AG04450 (cell line): ENCODE measurements at regions not wholly inside any gene's neighbourhood (a gene's known extent, or its start where the extent isn't known, plus 50 kb on each side); places are given as distances from the start of the nearest gene placed in this dataset.

ENCODE experiments used
- CTCF ChIA-PET: fragments of 300-600, 350-600 bp; formaldehyde crosslinking; extraction: SDS; loops from one replicate; lab custom pipeline; 2022; ENCODE audit warnings: antibody characterized with exemption, inconsistent platforms; lab: Charles Lee
- POLR2A ChIA-PET: fragments of 350-600 bp; formaldehyde crosslinking; extraction: SDS; loops from one replicate; lab custom pipeline; 2021; ENCODE audit warnings: antibody characterized with exemption, inconsistent platforms; lab: Yijun Ruan, JAX
- DNase-seq: peaks from one replicate; pipeline ENCODE4 v3.0.0-alpha.2; 2011; ENCODE audit warnings: low read depth, low spot score
- H3K27ac ChIP-seq: one replicate; pipeline ENCODE4 v1.5.1; 2012; ENCODE audit warnings: low read depth, low read length, control low read depth
- H3K27me3 ChIP-seq: one replicate; pipeline ENCODE4 v1.6.0; 2012; ENCODE audit warnings: low read length; ENCODE audit not compliant: control insufficient read depth, insufficient read depth
- H3K4me3 ChIP-seq: 2 replicates; pipeline ENCODE4 v1.5.1; 2011; ENCODE audit warnings: mild to moderate bottlenecking, low read depth, low read length, control low read depth
- H3K9me3 ChIP-seq: 2 replicates; pipeline ENCODE4 v1.5.1; 2012; ENCODE audit warnings: low read length; ENCODE audit not compliant: control insufficient read depth, insufficient read depth
- CTCF ChIP-seq: IDR thresholded peaks from 2 replicates; pipeline ENCODE4 v1.5.1; 2011; ENCODE audit warnings: low read depth, low read length, control low read depth, inconsistent platforms

GRCh38 chr4:164193676-164194075, 560.3 kb upstream of the SMIM31 start:
- Histone ChIP-seq H3K27me3 (no peaks in the 10 kb centered on the region), H3K9me3 (peaks cover 8% of the 10 kb centered on the region; the same call in 1 of the 2 replicates), H3K4me3 (no peak overlapping the region), H3K27ac (no peak overlapping the region)
- DNase-seq = no peak
- POLR2A ChIA-PET = no interaction called here
- no peak for TF ChIP-seq CTCF
- CTCF ChIA-PET = no interaction called here

DNA sequence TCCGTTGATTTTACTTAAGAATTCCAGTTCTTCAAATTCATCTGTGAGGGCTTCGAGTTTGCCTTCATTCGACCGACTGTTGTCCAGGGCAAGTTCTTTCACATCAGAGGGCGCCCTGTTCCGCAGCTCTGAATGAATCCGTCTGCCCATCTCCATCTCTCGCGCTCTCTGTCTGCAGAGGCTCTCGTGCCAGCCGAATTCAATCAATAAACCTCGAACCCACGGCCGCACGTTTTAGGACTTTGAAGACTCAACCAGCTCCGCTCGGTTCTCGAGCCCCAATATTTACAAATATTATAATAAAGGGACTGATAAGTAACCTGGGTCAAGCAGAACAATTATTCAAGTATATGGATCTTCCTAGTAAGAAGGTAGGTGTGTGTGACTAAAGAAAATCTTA, 556.4 kb upstream of the SMIM31 start:
- H3K27me3 ChIP-seq = no peaks in the 10 kb centered on the region
- H3K27ac ChIP-seq = no peak overlapping the region
- no peak for DNase-seq
- peaks cover 8% of the 10 kb centered on the region; the same call in 1 of the 2 replicates for H3K9me3 ChIP-seq
- CTCF ChIA-PET = no interaction called here
- H3K4me3 ChIP-seq = no peak overlapping the region
- no peak for TF ChIP-seq CTCF
- POLR2A ChIA-PET = no interaction called here

DNA sequence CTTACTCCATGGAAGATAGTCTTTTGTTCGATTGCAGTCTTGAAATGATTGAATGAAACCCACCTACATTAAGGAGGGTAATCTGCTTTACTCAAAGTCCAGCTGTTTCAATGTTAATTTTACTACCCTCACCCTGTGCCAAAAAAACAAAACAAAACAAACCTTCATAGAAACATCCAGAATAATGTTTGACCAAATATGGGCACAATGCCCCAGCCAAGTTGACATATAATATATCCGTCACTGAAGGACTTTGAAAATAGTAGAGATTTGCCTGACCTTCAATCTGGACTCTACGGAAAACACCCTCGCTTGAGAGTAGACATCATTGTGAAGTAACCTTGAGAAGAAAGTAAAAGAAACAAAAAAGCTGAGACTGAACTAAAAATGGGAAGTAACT, 550.5 kb upstream of the SMIM31 start:
- DNase-seq = no peak
- Histone ChIP-seq H3K9me3 (peaks cover 4% of the 10 kb centered on the region), H3K27me3 (no peaks in the 10 kb centered on the region), H3K27ac (no peak overlapping the region), H3K4me3 (no peak overlapping the region)
- TF ChIP-seq CTCF = no peak
- ChIA-PET POLR2A (no interaction called here), CTCF (no interaction called here)

DNA sequence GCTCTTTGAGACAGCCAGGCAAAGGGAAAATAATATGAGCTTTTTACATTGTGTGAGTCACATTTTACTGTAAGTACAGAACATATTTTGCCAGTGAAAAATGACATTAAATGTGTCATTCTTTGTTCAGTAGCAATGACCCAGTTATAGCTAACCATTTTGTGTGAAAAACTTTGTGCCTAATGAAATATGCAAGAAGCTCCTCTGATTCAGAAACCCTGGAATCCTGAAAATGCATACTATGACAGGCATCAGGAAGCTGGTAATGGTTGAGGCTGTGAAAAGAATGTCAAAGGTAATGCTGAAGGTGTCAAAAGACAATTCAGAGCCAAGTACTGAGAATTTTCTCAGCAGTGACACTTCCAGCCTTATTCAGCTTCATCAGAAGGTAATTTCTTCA, 549.5 kb upstream of the SMIM31 start:
- ChIA-PET CTCF (no interaction called here), POLR2A (no interaction called here)
- Histone ChIP-seq H3K27ac (no peak overlapping the region), H3K4me3 (no peak overlapping the region), H3K9me3 (peaks cover 4% of the 10 kb centered on the region), H3K27me3 (no peaks in the 10 kb centered on the region)
- no peak for TF ChIP-seq CTCF
- DNase-seq = no peak

DNA sequence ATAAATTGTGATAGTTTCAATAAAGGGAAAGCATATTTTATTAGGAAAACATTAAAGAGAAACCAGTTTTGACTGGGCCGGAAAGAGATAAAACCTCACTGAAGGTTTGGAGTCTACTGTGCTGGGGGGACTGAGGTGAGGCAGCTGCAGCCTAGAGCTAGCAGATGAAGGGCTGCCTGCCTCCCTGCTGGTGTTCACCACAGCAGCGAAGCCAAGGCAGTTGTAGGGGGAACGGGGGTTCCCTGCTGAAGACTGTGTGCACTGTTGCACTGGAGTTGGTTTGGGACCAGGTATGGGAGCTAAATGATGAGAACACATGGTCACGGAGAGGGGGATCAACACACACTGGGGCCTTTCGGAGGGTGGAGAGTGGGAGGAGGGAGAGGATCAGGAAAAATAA, 546.5 kb upstream of the SMIM31 start:
- Histone ChIP-seq H3K27ac (no peak overlapping the region), H3K4me3 (no peak overlapping the region), H3K27me3 (no peaks in the 10 kb centered on the region), H3K9me3 (peaks cover 4% of the 10 kb centered on the region)
- TF ChIP-seq CTCF = no peak
- CTCF ChIA-PET = no interaction called here
- no peak for DNase-seq
- POLR2A ChIA-PET = no interaction called here
